Activated CD4-positive, alpha-beta T cell treated with anti-CD3 and anti-CD28 coated beads, Interleukin-2, amount 50 U/mL, for 48 hours (primary cell): ENCODE measurements at regions not wholly inside any gene's neighbourhood (a gene's known extent, or its start where the extent isn't known, plus 50 kb on each side); places are given as distances from the start of the nearest gene placed in this dataset.
"Not testable (repeated sequence)": the region's sequence is repeated elsewhere in the genome, so short reads cannot be mapped to it uniquely, and the experiment has no call there.

ENCODE experiments used
- DNase-seq, 2 experiments: peaks; one replicate each; pipeline ENCODE4 v3.0.0-alpha.2; 2020

DNA sequence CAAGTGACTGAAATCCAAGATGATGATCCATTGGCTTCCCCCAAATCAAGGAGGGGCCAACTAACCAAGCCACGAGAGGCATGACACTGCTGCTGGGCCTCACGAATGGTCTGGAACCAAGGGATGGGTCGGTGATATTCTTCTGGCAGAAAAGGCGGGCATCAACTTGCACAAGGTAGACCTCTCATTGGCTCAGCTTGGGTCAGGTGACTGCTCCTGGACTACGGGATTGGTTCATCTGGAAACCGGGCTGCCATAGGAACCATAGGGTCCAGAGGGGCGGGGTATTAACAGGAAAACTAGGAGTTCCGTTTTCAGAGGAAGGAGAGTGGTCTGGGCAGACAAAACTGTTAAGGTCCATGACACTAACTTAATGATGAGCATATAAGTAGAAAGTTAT, 100.9 kb downstream of the TFAP2C start:
- DNase-seq = no peak

DNA sequence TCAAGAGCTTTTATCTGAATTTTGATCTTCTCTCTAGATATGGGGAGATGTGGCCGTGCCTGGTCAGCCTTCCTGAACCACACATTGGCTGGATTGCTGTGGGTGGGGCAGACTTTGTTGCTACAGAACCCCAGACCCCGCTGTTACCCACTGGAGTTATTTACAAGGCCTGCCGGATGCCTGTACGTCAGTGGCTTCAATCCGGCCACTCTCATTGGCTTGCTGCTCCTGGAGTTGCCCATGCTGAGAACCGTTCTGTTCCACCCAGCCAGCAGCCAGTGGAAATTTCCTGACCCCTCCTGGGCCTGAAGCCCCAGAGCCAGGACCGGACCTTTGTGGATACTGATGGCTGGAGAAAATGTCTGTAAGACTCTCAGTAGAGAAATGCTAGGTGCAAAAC, 101.9 kb downstream of the TFAP2C start:
- no peak for DNase-seq

DNA sequence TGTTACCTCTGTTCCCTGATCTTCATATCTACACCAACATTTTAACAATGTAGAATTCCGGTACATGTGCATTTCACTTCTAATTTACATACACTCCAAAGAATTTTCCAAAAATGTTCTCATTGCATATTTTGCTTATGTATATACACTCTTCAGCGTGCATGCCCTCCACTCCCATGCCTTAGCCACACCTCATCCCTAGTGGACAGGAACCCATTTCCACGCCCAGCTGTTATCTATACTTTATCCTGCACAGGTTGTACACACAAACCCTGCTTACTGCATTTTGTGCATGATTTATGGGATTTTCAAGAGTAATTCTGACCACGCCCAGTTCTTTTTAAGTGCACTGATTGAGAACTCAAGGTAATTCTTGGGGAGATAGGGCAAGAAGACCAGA, 102.4 kb downstream of the TFAP2C start:
- no peak for DNase-seq

DNA sequence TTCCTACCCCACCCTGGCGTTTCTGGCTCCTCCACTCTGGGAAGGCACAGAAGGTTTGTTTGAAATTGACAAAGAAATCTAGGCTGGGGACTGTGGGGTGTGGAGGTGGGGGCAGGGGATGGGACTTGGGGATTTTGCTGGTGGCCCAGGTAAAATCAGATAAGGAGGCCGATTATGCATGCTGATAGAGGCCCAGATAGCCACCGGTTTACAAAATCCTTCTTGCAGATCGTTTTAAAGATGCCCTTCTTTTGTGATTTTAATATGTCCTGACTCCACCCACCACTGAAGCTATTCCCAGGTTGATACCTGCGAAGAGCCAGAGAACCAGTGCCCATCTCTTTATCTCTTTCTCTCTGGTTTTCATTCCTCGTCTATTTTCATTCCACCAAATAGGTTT, 104.9 kb downstream of the TFAP2C start:
- no peak for DNase-seq

DNA sequence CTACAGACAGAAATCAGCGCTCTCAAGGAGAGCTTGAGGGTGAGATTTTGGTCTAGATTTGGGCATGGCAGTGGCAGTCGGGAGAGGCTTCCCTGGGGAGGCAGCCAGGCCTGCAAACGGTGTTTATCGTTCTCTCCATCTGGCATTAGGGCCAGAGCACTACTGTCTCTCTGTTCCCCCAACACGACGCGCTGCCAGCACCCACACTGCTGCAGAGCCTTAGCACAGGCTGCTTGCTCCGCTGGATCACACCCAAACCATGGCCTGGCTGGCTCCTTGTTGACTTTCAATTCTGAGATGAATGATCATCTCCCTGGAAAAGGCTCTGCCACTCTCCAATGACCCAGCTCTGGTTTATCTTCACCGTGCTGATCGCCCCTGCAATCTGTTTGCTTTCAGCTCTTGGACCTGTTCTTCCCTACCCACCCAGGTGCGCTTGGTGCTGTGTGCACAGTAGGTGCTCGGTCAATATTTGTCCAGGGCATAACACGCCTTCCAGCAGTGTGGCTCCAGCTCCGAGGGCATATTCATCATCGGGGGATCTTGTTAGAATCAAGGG, 106.1 kb downstream of the TFAP2C start:
- DNase-seq = no peak

DNA sequence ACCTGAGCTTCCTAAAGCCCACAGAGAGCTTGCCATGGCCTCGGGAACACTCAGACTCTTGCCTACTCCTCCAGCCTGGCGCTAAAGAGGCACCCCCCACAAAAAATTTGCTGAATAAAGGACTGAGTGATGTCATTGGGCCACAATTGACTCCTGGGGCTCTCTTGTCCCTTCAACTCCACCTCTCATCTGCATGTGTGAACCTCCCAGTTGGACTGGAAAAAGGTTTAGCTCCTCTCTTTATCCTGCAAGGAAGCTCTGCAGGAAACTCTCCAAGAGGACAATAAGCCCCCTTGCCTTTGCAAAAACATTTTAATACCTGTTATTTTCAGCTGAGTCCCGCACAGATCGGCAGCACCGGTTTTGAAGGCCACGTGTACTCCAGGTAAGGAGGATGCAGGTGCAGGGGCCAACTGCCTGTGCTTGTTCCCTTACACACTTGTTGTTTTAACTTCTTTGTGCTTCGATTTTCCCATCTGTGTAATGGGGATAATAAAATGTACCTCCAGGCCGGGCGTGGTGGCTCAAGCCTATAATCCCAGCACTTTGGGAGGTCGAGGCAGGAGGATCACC, 107.3 kb downstream of the TFAP2C start:
- no peak for DNase-seq

DNA sequence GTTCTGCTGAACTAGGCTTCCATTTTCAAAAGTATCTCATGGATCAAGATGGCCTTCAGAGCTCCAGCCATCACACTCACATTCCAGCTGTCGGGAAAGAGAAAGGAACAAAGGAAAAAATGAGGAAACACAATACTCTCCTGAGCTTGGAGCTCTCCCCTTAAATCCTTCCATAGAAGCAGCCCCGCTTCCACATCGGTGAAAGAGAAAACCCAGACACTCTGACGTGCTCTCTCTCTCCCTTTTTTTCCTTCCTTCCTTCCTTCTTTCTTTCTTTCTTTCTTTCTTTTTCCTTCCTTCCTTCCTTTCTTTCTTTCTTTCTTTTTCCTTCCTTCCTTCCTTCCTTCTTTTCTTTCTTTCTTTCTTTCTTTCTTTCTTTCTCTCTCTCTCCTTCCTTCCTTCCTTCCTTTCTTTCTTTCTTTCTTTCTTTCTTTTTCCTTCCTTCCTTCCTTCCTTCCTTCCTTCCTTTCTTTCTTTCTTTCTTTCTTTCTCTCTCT, 115.3 kb downstream of the TFAP2C start:
- not testable (repeated sequence) for DNase-seq

DNA sequence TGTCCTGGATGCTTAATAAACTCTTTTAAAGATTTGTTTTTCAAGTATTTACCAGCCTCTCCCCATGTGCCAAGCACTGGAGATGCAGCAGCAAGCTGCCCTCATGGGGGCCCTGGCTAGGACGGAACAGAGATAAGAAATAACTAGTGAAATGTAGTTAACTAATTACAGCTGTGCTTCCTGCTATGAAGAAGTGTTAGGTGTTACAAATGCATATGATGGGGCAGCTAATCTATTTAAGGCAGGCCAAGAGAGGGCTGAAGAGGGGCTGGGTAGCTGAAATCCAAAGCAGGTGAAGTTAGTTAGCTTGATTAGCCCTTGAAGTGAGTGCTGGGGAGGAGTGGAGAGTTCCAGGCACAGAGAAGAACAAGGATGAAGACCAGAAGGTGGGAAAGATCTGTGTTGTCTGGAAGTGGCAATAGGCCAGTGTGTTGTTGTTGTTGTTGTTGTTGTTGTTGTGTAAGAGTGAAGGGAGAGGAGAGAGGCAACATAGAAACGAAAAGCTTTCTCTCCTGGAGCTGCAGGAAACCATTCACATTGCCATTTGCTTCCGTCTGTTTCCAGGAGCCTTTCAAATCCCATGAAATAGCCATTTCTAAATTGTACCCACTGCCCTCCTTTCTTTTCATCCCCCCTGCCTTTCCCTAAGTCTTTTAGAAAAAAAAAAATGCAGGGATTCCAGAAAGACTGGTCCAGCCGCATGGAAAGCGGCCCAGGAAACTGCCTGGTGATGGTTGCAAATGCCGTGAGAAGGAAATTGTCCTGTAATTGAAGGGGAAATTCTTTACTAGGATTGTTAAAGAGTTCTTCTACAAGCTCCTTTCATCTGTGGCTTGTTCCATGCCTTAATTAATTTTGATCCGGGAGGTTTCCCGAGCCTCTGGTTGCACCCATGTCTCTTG, 119.6 kb downstream of the TFAP2C start:
- no peak for DNase-seq

DNA sequence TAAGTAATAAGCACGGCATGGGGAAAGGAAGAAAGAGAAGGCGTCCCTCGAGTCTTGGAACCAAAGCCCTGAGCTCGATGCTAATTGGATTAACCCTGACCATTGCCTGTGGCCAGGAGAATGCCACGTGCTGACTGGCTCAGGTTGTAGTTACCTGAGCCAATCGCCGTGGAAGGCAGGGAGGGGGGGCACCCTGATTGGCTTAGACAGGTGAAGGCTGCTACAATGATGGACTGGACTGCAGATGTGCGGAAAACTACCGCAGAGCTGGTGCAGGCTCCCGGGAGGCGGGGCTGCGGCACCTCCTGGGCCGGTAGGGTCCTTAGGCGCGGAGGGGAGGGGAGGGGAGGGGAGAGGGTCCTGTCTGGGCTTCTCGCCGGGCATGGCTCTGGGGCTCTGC, 121.3 kb downstream of the TFAP2C start:
- no peak for DNase-seq

DNA sequence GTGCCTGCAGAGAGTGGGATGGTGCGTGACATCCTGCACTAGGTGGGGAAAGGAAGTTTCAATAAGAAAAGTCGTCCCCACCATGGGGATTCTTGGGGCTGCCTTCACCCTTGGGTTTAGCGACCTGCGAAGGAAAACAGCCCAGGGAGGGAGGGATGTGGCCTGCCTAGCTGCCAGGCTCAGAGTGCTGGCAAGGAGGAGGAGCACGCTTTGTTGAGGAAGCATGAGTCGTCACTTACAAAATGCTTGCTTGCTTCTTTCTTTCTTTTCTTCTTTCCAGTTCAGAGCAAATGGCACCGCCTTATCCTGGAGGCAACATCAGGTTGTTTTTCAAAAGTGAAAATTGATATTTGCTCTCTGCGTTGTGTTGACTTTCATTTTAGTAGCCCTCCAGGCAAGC, 123.2 kb downstream of the TFAP2C start:
- DNase-seq = no peak

DNA sequence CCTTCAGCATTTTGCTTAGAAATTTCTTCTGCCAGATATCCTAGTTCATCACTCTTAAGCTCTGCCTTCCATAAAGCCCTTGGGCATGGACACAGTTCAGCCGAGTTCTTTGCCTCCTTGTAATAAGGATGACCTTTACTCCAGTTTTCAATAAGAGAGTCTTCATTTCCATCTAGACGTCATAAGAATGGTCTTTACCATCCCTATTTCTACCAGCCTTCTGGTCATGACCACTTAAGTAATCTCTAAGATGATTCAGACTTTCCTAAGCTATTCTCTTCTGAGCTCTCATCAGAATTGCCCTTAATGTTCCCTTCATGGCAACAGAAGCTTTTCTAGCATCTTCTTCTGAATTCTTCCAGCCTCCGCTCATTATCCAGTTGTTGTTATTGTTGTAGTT, 126.1 kb downstream of the TFAP2C start:
- DNase-seq = no peak

DNA sequence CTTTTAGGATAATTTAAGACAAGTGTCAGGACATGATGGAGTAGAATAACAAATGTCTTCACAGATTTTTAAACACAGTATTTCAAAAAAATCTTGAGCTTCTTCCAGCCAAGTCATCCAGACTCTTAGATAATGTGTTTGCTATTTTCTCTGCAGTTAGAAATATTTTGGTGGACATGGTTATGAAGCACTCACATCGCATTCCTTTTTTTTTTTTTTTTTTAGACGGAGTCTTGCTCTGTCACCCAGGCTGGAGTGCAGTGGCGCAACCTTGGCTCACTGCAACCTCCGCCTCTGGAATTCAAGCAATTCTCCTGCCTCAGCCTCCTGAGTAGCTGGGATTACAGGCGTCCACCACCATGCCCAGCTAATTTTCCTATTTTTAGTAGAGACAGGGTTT, 127.6 kb downstream of the TFAP2C start:
- not testable (repeated sequence) for DNase-seq

DNA sequence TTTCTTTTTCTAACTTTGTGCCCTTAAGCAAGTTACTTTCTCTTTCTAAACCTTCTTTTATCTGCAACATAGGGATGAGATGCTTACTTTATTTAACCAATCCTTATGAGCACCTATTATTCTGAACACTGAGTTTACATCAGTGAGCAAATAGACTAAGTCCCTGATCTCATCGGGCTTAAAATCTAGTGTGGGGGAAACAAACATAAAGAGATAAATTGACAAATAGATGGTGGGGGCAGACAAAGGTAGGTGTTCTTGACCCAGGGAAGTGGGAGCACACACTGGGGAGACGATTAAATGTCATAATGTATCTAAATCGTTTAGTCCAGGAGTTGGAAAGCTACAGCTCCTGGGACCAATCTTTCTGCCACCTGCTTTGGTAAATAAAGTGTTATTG, 129.6 kb downstream of the TFAP2C start:
- DNase-seq = no peak

DNA sequence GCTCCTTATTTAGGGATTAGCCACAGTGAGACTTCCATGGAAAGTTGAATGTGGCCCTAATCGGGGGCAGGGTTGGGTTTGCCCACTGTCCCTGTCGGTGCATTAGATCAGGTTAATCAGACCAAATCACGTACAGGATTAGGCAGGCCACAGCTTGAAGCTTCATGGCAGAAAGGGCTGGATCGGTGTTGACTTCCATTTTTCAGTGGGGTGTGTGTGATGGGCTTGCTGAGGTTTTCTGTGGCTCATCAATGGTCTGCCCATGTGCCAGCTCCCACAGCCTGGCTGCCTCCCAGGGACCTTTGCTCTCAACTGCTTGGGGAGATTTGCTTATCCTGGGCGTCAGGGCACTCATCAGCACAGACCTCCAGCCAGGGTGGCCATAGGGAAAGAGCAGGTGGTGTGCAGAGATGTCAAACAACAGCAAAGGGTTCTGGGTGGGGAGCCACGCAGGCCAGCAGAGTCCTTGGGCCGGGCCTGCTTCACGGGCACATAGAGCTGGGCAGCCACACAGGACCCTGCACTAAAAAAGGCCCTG, 130.7 kb downstream of the TFAP2C start:
- DNase-seq = no peak

DNA sequence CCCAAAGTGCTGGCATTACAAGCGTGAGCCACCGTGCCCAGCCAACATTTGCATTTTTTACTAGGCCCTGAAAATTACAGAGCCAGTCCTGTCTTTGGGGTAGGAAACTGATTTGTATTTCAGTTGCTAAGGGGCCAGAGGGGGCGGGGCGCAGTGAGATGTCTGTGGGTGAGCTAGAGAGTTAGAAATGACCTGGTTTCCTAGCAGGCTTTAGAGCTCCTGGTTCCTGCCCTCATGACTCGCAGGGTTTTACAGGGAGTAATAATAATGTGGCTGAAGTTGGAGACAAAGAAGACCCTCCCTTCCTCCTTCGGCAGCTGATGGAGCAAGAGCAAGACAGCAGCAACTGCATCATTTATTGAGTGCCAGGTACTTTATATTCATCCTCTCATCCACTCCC, 131.5 kb downstream of the TFAP2C start:
- DNase-seq = no peak

DNA sequence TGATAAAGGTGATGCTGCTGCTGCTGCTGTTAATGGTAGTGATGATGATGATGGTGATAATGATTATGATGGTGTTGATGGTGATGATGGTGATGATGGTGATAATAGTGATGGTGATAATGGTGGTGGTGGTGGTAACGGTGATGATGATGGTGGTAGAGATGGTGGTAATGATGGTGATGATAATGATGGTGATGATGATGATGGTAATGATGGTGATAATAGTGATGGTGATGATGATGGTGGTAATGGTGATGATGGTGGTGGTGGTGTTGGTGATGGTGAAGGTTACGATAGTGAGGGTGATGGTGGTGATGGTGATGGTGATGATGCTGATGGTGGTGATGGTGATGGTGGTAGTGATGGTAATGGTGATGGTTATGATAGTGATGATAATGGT, 132.3 kb downstream of the TFAP2C start:
- DNase-seq = no peak

DNA sequence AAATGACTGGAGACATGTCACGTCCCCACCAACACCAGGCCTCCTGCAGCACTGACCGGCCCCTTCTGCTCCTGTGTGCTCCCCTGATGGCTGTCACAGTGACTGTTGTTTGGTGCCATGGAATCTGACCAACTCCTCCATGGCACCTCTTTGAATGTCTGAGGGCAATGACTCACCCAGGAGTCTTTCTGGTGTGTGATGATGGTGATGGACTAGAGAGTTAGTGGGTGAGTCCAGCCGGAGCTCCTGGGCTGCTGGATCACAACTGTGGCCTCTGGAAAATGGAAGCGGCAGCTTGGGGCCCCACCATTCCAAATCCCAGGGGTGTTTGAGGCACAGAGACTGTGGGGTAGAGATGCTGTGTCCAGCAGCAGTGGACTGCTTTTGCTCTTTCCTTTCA, 133.3 kb downstream of the TFAP2C start:
- no peak for DNase-seq

DNA sequence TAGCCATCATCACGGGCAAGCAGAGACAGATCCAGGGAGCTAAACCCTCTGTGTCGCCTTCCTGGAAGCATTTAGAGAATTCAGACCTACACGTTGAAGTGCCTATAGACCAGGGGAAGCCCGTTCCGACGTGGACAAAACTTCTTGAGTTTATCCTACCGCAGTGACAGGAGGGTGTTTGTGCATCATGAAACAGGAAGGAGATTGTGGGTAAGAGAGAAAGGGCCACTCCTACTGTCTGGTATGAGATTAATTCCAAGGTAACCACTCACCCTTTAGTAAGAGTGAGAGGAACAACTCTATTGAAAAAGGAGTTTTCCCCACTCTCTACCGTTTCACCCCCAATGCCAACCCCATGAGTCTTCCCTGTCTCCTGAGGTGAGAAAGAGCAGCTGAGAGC, 133.7 kb downstream of the TFAP2C start:
- no peak for DNase-seq

DNA sequence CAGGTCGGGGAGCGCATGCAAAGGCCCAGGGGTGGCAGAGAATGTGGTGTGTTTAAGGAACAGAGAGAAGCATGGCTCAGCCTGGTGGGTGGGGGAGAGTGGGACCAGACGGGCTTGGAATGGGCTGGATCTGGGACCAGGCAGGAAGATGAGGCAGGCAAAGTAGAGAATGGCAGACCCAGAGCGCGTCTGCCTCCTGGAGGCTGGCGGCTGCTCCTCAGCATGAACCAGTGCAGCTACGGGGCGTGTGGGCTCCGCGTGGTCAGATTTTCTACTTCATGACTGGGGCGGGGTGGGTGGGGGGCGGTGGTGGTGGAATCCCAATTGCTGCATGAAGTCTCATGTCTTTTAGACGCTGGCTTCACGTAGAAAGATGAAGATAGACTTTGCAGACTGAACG, 135.6 kb downstream of the TFAP2C start:
- DNase-seq = no peak

DNA sequence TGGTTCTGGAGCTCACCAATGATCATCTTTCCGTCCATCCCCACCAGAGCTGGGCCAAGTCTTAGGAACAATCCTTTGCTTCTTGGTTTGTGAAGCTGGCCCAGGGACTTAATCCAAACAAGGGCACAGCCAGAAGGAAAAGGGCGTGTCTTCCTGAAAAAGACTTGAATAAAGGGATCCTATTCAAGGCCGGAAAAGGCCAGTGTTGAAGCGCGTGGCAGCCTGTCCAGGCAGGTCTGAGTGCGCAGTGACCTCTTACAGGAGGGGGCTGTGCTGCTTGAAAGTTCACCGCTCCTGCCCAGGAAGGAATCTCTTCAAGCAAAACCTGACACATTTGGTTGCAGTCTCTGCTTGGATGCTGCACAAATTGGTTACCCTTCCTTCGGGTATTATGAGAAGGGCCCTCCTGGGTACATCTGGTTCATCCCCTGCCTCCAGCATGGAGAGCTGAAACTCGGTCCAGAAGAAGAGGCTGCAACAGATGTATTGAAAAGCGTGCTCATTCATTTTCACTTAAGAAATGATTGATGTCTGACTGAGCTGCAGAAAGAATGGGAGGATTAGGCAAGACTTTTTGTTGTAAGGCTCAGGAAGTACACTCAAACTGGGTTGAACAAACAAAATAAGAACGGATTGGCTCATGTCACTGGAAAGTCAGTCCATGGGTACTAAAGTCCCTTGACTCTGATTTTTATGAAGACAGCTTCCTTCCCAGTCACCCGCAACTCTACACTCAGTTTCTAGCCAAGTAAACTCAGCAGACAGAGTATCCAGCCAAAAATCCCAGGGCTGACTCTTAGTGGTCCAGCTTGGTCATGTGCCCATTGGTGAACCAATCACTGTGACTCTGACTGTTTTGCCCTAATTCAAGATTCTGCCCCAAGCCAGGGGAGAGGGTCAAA, 136.3 kb downstream of the TFAP2C start:
- DNase-seq = no peak

DNA sequence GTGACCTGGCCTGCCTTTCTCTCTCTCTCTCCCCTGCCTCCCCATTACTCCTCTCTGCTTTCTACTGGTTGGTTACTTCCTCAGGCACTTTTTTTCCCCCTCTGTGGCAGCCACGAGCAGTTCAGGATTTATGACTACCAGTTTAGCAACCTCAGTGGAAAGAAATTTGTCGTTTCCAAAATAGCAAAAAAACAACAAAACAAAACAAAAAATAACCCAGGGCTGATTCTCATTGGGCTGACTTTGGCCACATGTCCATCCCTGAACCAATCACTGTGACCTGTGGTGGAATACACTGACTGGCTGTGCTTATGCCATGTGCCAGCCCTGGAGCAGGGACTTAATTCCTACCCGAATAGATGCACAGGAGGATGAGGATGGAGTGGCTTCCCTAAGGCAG, 137.4 kb downstream of the TFAP2C start:
- no peak for DNase-seq

DNA sequence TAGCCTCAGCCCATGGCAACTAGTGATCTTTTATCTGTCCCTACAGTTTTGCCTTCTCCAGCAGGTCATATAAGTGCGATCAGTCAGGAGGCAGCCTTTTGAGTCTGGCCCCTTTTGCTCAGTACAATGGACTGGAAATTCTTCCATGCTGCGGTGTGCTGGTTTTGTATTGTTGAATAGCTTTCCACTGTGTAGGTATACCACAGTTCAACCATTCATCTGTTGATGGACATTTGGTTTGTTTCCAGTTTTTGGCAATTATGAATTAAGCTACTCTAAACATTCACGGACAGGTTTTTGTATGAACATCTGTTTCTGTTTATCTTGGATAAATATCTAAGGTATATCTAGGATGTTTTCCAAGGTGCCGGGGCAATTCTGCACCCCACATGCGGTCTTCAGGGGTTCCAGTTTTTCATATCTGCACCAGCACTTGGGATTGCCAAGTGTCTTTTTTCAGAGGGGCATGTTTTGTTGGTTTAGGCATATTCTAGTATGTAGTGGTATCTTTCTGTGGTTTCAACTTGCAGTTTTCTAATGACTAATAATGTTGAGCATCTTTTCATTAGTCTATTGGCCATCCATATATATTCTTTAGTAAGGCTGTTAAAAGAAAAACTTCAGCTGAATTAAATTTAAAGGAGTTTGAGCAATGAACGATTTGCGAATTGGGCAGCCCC, 141.0 kb downstream of the TFAP2C start:
- DNase-seq = no peak
